ENCODE measurements at regions not wholly inside any gene's neighbourhood (a gene's known extent, or its start where the extent isn't known, plus 50 kb on each side); places are given as distances from the start of the nearest gene placed in this dataset.

DNA sequence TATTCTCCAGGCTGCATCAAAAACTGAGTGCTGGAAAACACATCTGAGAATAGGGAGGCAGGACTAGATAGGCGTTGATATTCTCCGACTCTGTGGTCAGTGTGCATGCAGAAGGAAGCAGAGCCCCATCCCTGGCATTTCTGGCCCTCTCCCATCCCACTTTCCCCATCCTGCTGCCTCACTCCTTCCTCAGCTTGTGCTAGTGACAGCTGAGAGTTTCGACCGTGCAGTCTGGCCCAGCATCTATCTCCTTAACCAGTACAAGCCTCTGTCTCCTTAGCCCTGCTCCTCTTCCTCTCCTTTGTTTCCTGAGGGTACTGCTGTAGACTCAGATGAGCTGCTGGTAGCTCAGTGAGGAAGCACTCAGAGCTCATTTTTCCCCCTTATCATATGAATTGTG lies 163.2 kb downstream of the SUCLA2 start:
- no peak for DNase-seq (ENCODE audit: low spot score, unreplicated experiment)
- Mint-ChIP-seq H3K4me1 (ENCODE audit: low read depth) (no peaks in the 10 kb centered on the region), H3K27ac (no peak overlapping the region), H3K4me3 (ENCODE audit: low read depth) (no peak overlapping the region), H3K36me3 (ENCODE audit: insufficient read depth) (no peaks in the 10 kb centered on the region), H3K9me3 (ENCODE audit: low read depth) (no peaks in the 10 kb centered on the region), H3K27me3 (no peaks in the 10 kb centered on the region)
- TF ChIP-seq, protein P1, sequence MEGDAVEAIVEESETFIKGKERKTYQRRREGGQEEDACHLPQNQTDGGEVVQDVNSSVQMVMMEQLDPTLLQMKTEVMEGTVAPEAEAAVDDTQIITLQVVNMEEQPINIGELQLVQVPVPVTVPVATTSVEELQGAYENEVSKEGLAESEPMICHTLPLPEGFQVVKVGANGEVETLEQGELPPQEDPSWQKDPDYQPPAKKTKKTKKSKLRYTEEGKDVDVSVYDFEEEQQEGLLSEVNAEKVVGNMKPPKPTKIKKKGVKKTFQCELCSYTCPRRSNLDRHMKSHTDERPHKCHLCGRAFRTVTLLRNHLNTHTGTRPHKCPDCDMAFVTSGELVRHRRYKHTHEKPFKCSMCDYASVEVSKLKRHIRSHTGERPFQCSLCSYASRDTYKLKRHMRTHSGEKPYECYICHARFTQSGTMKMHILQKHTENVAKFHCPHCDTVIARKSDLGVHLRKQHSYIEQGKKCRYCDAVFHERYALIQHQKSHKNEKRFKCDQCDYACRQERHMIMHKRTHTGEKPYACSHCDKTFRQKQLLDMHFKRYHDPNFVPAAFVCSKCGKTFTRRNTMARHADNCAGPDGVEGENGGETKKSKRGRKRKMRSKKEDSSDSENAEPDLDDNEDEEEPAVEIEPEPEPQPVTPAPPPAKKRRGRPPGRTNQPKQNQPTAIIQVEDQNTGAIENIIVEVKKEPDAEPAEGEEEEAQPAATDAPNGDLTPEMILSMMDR (IDR thresholded peaks at IDR 0.05; ENCODE audit: unreplicated experiment): no peak

- TF ChIP-seq, protein P1 (IDR thresholded peaks at IDR 0.05; ENCODE audit: unreplicated experiment): no peak
- H3K27ac Mint-ChIP-seq: no peak overlapping the region
- no peak overlapping the region for H3K4me3 Mint-ChIP-seq (ENCODE audit: low read depth)
- no peaks in the 10 kb centered on the region for H3K4me1 Mint-ChIP-seq (ENCODE audit: low read depth)
- H3K9me3 Mint-ChIP-seq (ENCODE audit: low read depth): no peaks in the 10 kb centered on the region
- H3K27me3 Mint-ChIP-seq: no peaks in the 10 kb centered on the region
- DNase-seq (ENCODE audit: low spot score, unreplicated experiment): no peak
- H3K36me3 Mint-ChIP-seq (ENCODE audit: insufficient read depth): no peaks in the 10 kb centered on the region
Observed at GRCh38 chr13:47837104-47837880, 163.8 kb downstream of the SUCLA2 start.

DNA sequence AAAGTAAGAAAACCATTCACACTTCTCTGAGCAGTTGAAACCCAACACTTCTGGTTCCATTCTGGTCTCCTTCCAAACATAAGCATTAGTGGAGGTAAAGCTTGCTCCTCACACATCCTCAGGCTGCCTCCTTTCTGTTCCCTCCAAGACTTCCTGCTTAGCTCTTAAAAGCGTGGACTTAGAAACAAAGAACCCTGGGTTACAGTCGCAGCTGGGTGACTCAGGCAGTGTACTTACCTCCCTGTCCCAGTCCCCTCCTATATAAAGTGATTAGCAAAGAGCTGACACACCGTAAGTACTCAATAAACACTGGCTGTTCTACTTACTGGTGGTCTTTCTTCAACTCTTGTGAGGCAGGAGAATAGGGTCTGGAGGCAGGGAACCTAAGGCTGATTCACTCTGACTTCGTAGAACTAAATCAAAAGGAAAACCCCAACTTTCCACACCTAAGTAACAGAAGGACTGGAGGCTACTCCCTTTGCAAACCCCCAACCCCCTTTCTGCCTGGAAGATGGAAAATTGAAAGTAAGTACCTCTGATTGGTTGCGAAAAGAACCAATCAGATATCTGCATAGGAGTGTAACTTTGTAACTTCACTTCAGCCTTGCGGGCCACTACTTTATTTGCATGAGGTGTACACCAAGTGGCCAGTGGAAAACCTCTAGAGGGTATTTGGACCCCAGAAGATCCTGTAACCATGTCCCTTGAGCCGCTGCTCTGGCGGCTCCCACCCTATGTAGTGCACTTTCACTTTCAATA lies 165.4 kb downstream of the SUCLA2 start:
- no peaks in the 10 kb centered on the region for H3K9me3 Mint-ChIP-seq (ENCODE audit: low read depth)
- DNase-seq (ENCODE audit: low spot score, unreplicated experiment): no peak
- no peaks in the 10 kb centered on the region for H3K27me3 Mint-ChIP-seq
- H3K36me3 Mint-ChIP-seq (ENCODE audit: insufficient read depth): no peaks in the 10 kb centered on the region
- no peak overlapping the region for H3K4me3 Mint-ChIP-seq (ENCODE audit: low read depth)
- H3K27ac Mint-ChIP-seq: no peak overlapping the region
- peaks cover 2% of the 10 kb centered on the region for H3K4me1 Mint-ChIP-seq (ENCODE audit: low read depth)
- TF ChIP-seq, protein P1 (IDR thresholded peaks at IDR 0.05; ENCODE audit: unreplicated experiment): no peak

GRCh38 chr13:47832458-47832972 lies 168.6 kb downstream of the SUCLA2 start:
- no peak overlapping the region for H3K4me3 Mint-ChIP-seq (ENCODE audit: low read depth)
- TF ChIP-seq, protein P1 (IDR thresholded peaks at IDR 0.05; ENCODE audit: unreplicated experiment): no peak
- no peaks in the 10 kb centered on the region for H3K36me3 Mint-ChIP-seq (ENCODE audit: insufficient read depth)
- DNase-seq (ENCODE audit: low spot score, unreplicated experiment): no peak
- no peaks in the 10 kb centered on the region for H3K9me3 Mint-ChIP-seq (ENCODE audit: low read depth)
- no peak overlapping the region for H3K27ac Mint-ChIP-seq
- no peaks in the 10 kb centered on the region for H3K27me3 Mint-ChIP-seq
- peaks cover 2% of the 10 kb centered on the region for H3K4me1 Mint-ChIP-seq (ENCODE audit: low read depth)

- H3K4me1 Mint-ChIP-seq (ENCODE audit: low read depth): peaks cover 2% of the 10 kb centered on the region
- no peak overlapping the region for H3K27ac Mint-ChIP-seq
- TF ChIP-seq, protein P1 (IDR thresholded peaks at IDR 0.05; ENCODE audit: unreplicated experiment): no peak
- DNase-seq (ENCODE audit: low spot score, unreplicated experiment): no peak
- no peak overlapping the region for H3K4me3 Mint-ChIP-seq (ENCODE audit: low read depth)
- H3K9me3 Mint-ChIP-seq (ENCODE audit: low read depth): no peaks in the 10 kb centered on the region
- H3K27me3 Mint-ChIP-seq: no peaks in the 10 kb centered on the region
- H3K36me3 Mint-ChIP-seq (ENCODE audit: insufficient read depth): no peaks in the 10 kb centered on the region
Observed at GRCh38 chr13:47831265-47831664, 169.8 kb downstream of the SUCLA2 start.
